ENCODE measurements at regions not wholly inside any gene's neighbourhood (a gene's known extent, or its start where the extent isn't known, plus 50 kb on each side); places are given as distances from the start of the nearest gene placed in this dataset.

GRCh38 chr3:117723825-117724224 lies 1014.2 kb downstream of the TUSC7 start:
- no peaks in the 10 kb centered on the region for H3K9me3 ChIP-seq (ENCODE audit: control insufficient read depth, low read length)
- DNase-seq: no peak
- WGBS, 2 experiments (ENCODE audit: insufficient coverage in 1 of 2, insufficient read length in 1 of 2): 93% methylated on average over 3 of the region's 3 CpGs; no CpG with 5 or more reads in 1 of the 2 experiments
- no peak overlapping the region for H3K9ac ChIP-seq (ENCODE audit: extremely low read depth, low read length, poor library complexity, severe bottlenecking)
- Mint-ChIP-seq H3K27me3 (ENCODE audit: insufficient read depth) (no peaks in the 10 kb centered on the region), H3K27ac (no peak overlapping the region), H3K36me3 (ENCODE audit: low read depth) (no peaks in the 10 kb centered on the region), H3K4me3 (no peak overlapping the region), H3K9me3 (no peaks in the 10 kb centered on the region), H3K4me1 (peaks cover 6% of the 10 kb centered on the region)
- TF ChIP-seq, protein P1, sequence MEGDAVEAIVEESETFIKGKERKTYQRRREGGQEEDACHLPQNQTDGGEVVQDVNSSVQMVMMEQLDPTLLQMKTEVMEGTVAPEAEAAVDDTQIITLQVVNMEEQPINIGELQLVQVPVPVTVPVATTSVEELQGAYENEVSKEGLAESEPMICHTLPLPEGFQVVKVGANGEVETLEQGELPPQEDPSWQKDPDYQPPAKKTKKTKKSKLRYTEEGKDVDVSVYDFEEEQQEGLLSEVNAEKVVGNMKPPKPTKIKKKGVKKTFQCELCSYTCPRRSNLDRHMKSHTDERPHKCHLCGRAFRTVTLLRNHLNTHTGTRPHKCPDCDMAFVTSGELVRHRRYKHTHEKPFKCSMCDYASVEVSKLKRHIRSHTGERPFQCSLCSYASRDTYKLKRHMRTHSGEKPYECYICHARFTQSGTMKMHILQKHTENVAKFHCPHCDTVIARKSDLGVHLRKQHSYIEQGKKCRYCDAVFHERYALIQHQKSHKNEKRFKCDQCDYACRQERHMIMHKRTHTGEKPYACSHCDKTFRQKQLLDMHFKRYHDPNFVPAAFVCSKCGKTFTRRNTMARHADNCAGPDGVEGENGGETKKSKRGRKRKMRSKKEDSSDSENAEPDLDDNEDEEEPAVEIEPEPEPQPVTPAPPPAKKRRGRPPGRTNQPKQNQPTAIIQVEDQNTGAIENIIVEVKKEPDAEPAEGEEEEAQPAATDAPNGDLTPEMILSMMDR (conservative IDR thresholded peaks at IDR 0.05): no peak
- no peak overlapping the region for H3K4me3 ChIP-seq (ENCODE audit: low read length)
- H3K36me3 ChIP-seq (ENCODE audit: control insufficient read depth, insufficient read depth, low read length): no peaks in the 10 kb centered on the region
- no peaks in the 10 kb centered on the region for H3K27me3 ChIP-seq (ENCODE audit: control insufficient read depth, insufficient read depth, low read length, poor library complexity, severe bottlenecking)
- H3K4me1 ChIP-seq (ENCODE audit: control insufficient read depth, insufficient read depth, low read length): no peaks in the 10 kb centered on the region
- no peak overlapping the region for H3K27ac ChIP-seq (ENCODE audit: low read depth, low read length)

DNA sequence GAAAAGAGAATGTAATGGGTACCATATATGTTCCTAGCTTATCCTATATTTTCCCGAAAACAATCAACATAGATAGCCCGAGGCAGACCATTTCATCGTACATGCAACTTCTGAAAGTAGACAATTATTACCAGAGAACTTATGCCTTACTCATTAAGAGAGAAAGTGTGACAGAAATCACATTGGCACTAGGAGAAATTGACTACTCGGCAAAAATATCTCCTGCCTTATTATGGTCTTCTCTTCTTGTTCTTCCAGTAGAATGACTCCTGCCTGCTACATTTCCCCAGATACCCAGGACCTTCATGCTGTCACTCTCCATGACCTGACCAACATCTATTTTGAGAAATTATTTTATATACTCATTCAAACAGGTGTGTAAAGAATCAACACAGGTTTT lies 1015.7 kb downstream of the TUSC7 start:
- H3K27ac Mint-ChIP-seq: no peak overlapping the region
- H3K9me3 ChIP-seq (ENCODE audit: control insufficient read depth, low read length): no peaks in the 10 kb centered on the region
- peaks cover 3% of the 10 kb centered on the region for H3K4me1 Mint-ChIP-seq
- no peaks in the 10 kb centered on the region for H3K27me3 ChIP-seq (ENCODE audit: control insufficient read depth, insufficient read depth, low read length, poor library complexity, severe bottlenecking)
- H3K4me3 ChIP-seq (ENCODE audit: low read length): no peak overlapping the region
- no peak overlapping the region for H3K9ac ChIP-seq (ENCODE audit: extremely low read depth, low read length, poor library complexity, severe bottlenecking)
- H3K27ac ChIP-seq (ENCODE audit: low read depth, low read length): no peak overlapping the region
- no peaks in the 10 kb centered on the region for H3K36me3 ChIP-seq (ENCODE audit: control insufficient read depth, insufficient read depth, low read length)
- WGBS, 2 experiments (ENCODE audit: insufficient coverage in 1 of 2, insufficient read length in 1 of 2): 93 to 100% methylated on average over 3 to 4 of the region's 4 CpGs
- H3K27me3 Mint-ChIP-seq (ENCODE audit: insufficient read depth): no peaks in the 10 kb centered on the region
- no peak for DNase-seq
- no peak overlapping the region for H3K4me3 Mint-ChIP-seq
- TF ChIP-seq, protein P1 (conservative IDR thresholded peaks at IDR 0.05): no peak
- H3K9me3 Mint-ChIP-seq: no peaks in the 10 kb centered on the region
- H3K36me3 Mint-ChIP-seq (ENCODE audit: low read depth): no peaks in the 10 kb centered on the region
- no peaks in the 10 kb centered on the region for H3K4me1 ChIP-seq (ENCODE audit: control insufficient read depth, insufficient read depth, low read length)

DNA sequence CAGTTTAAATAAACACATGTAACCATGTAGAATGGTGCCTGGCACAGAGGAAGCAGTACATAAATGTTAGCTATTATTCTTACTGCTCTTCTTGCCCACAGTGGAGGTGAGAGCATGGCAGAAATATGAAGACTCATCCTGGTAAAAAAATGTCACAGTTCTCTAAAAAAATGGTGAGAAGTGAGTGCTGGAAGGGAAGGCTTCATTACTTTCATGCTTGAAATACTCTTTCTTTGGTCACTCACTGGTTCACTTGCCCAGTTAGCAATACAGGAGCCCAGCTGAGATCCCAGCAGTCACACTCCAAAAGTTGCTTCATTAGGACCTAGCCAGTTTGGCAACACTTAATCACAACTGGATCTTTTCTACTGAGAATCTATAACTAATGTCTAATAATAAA lies 1017.2 kb downstream of the TUSC7 start:
- Mint-ChIP-seq H3K27me3 (ENCODE audit: insufficient read depth) (no peaks in the 10 kb centered on the region), H3K27ac (no peak overlapping the region), H3K36me3 (ENCODE audit: low read depth) (no peaks in the 10 kb centered on the region), H3K9me3 (no peaks in the 10 kb centered on the region), H3K4me3 (no peak overlapping the region), H3K4me1 (no peaks in the 10 kb centered on the region)
- Histone ChIP-seq H3K36me3 (ENCODE audit: control insufficient read depth, insufficient read depth, low read length) (no peaks in the 10 kb centered on the region), H3K27ac (ENCODE audit: low read depth, low read length) (no peak overlapping the region), H3K4me1 (ENCODE audit: control insufficient read depth, insufficient read depth, low read length) (no peaks in the 10 kb centered on the region), H3K9me3 (ENCODE audit: control insufficient read depth, low read length) (no peaks in the 10 kb centered on the region), H3K9ac (ENCODE audit: extremely low read depth, low read length, poor library complexity, severe bottlenecking) (no peak overlapping the region), H3K4me3 (ENCODE audit: low read length) (no peak overlapping the region), H3K27me3 (ENCODE audit: control insufficient read depth, insufficient read depth, low read length, poor library complexity, severe bottlenecking) (no peaks in the 10 kb centered on the region)
- TF ChIP-seq, protein P1 (conservative IDR thresholded peaks at IDR 0.05): no peak
- DNase-seq: no peak

Measured in endodermal cell (in vitro differentiated cells).